Astrocyte (in vitro differentiated cells and primary cell): ENCODE measurements at regions not wholly inside any gene's neighbourhood (a gene's known extent, or its start where the extent isn't known, plus 50 kb on each side); places are given as distances from the start of the nearest gene placed in this dataset.

Source experiments
- EZH2 ChIP-seq: IDR thresholded peaks from 2 replicates; pipeline ENCODE4 v1.6.1; 2012; ENCODE audit warnings: mild to moderate bottlenecking, low read length, inconsistent platforms; ENCODE audit not compliant: insufficient read depth
- TF ChIP-seq, protein P1 (sequence below): IDR thresholded peaks from 2 replicates; pipeline ENCODE4 v1.5.1; 2011; ENCODE audit warnings: low read depth, mild to moderate bottlenecking, inconsistent platforms, low read length, moderate library complexity; ENCODE audit not compliant: insufficient read depth

- TF ChIP-seq, protein P1, sequence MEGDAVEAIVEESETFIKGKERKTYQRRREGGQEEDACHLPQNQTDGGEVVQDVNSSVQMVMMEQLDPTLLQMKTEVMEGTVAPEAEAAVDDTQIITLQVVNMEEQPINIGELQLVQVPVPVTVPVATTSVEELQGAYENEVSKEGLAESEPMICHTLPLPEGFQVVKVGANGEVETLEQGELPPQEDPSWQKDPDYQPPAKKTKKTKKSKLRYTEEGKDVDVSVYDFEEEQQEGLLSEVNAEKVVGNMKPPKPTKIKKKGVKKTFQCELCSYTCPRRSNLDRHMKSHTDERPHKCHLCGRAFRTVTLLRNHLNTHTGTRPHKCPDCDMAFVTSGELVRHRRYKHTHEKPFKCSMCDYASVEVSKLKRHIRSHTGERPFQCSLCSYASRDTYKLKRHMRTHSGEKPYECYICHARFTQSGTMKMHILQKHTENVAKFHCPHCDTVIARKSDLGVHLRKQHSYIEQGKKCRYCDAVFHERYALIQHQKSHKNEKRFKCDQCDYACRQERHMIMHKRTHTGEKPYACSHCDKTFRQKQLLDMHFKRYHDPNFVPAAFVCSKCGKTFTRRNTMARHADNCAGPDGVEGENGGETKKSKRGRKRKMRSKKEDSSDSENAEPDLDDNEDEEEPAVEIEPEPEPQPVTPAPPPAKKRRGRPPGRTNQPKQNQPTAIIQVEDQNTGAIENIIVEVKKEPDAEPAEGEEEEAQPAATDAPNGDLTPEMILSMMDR, result no peak
- TF ChIP-seq EZH2, result no peak
These were observed 1738.2 kb upstream of the MIR17HG start for GRCh38 chr13:89609318-89609717.
